ENCODE measurements at regions not wholly inside any gene's neighbourhood (a gene's known extent, or its start where the extent isn't known, plus 50 kb on each side); places are given as distances from the start of the nearest gene placed in this dataset.

DNA sequence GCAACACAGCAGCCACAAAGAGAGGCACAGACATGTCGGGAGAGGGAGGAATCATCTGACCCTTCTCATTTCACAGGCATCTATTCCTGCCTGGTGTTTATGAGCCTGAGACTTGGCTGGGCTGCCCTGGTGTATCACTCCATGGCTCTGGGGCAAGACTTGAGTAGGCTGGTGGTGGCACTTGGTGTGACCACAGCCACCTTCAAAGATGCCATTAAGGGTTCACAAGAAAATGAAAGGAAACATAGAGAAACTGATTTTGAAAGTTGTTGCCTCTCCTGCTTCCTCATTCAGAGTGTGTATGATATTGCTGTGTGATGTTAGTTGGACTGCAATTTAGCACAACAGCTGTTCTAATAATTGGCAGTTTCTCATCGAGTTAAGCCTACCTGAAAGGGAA is 298.8 kb downstream of the FAM72C start:
- TF ChIP-seq, protein P1, sequence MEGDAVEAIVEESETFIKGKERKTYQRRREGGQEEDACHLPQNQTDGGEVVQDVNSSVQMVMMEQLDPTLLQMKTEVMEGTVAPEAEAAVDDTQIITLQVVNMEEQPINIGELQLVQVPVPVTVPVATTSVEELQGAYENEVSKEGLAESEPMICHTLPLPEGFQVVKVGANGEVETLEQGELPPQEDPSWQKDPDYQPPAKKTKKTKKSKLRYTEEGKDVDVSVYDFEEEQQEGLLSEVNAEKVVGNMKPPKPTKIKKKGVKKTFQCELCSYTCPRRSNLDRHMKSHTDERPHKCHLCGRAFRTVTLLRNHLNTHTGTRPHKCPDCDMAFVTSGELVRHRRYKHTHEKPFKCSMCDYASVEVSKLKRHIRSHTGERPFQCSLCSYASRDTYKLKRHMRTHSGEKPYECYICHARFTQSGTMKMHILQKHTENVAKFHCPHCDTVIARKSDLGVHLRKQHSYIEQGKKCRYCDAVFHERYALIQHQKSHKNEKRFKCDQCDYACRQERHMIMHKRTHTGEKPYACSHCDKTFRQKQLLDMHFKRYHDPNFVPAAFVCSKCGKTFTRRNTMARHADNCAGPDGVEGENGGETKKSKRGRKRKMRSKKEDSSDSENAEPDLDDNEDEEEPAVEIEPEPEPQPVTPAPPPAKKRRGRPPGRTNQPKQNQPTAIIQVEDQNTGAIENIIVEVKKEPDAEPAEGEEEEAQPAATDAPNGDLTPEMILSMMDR (IDR thresholded peaks at IDR 0.05): no peak
- no peak for TF ChIP-seq POLR2AphosphoS5 (IDR thresholded peaks at IDR 0.05)
- no peak for TF ChIP-seq EP300 (IDR thresholded peaks at IDR 0.05)
- no peak for TF ChIP-seq POLR2A (IDR thresholded peaks at IDR 0.05; ENCODE audit: low read depth)
